ENCODE measurements at regions not wholly inside any gene's neighbourhood (a gene's known extent, or its start where the extent isn't known, plus 50 kb on each side); places are given as distances from the start of the nearest gene placed in this dataset.

DNA sequence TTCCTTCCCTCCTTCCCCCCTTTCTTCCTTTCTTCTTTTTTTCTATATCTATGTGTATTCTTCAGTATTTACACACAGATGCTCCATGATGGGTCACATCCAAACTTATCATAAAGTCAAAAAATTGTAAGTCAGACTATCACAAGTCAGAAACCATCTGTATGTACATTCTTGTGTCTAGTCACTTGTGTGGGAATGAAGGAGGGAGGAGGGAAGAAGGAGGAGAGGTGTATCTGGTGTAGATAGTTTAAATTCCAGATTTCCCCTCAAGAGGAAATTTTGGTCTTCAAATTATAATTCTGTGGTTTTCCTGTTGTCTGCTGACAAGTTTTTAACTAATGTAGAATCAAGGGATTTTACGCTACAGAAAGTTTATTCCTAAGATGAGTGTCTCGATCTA, 287.2 kb downstream of the ETV1 start:
- DNase-seq (ENCODE audit: low spot score) = peak; percentile 34
- H3K27me3 ChIP-seq (replicated peaks; ENCODE audit: insufficient read depth, low read depth, low read length, poor library complexity) = no peaks in the 10 kb centered on the region
- POLR2A ChIA-PET (ENCODE audit: low non-redundant PET) = no interaction called here
- no peak for TF ChIP-seq EZH2 (IDR thresholded peaks at IDR 0.05; ENCODE audit: borderline replicate concordance, low read depth, low read length, poor library complexity, severe bottlenecking)
- no peak overlapping the region for H3K4me3 ChIP-seq (ENCODE audit: low read depth, low read length, poor library complexity, severe bottlenecking)
- H3K4me1 ChIP-seq (ENCODE audit: insufficient read depth, low read length, poor library complexity, severe bottlenecking) = peaks cover 9% of the 10 kb centered on the region
- intact Hi-C loops (cut with micrococcal nuclease; ENCODE audit: unreplicated experiment) = no loop called here
- BruUV-seq (replicated peaks) = no TSS peak
- no peak overlapping the region for H3K27ac ChIP-seq (ENCODE audit: low read depth, low read length, poor library complexity, severe bottlenecking)
- no peaks in the 10 kb centered on the region for H3K36me3 ChIP-seq (ENCODE audit: insufficient read depth, low read length, poor library complexity, severe bottlenecking)
- CTCF ChIA-PET = no interaction called here
- H3K9me3 ChIP-seq (ENCODE audit: low read depth, low read length, poor library complexity, severe bottlenecking) = no peaks in the 10 kb centered on the region

DNA sequence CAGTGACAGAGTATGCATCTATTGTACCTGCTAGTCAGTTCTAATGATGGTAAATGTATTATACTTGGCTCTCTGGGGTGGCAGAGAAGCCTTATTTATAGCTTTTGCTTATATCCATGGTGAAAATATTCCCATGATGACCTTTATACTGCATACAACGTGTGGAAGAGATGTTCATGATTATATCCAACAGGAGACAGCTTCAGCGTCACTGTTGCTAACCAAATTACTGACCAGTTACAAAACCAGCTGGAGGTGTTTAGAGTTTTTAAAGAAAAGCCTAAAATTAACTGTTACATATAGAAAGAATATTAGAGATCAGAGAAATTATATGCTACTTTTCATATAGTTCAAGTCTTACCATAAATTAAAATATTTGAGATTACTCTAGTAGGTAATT, 280.8 kb downstream of the ETV1 start:
- ChIA-PET CTCF (no interaction called here), POLR2A (ENCODE audit: low non-redundant PET) (no interaction called here)
- TF ChIP-seq EZH2 (IDR thresholded peaks at IDR 0.05; ENCODE audit: borderline replicate concordance, low read depth, low read length, poor library complexity, severe bottlenecking) = no peak
- no peak for TF ChIP-seq CTCF (conservative IDR thresholded peaks at IDR 0.05; ENCODE audit: low read depth, low read length)
- Histone ChIP-seq H3K9me3 (ENCODE audit: low read depth, low read length, poor library complexity, severe bottlenecking) (no peaks in the 10 kb centered on the region), H3K36me3 (ENCODE audit: insufficient read depth, low read length, poor library complexity, severe bottlenecking) (no peaks in the 10 kb centered on the region), H3K4me1 (ENCODE audit: insufficient read depth, low read length, poor library complexity, severe bottlenecking) (no peaks in the 10 kb centered on the region), H3K27me3 (replicated peaks; ENCODE audit: insufficient read depth, low read depth, low read length, poor library complexity) (no peaks in the 10 kb centered on the region), H3K27ac (ENCODE audit: low read depth, low read length, poor library complexity, severe bottlenecking) (no peak overlapping the region), H3K4me3 (ENCODE audit: low read depth, low read length, poor library complexity, severe bottlenecking) (no peak overlapping the region)
- BruUV-seq (replicated peaks) = no TSS peak
- intact Hi-C loops (cut with micrococcal nuclease; ENCODE audit: unreplicated experiment) = no loop called here
- DNase-seq (ENCODE audit: low spot score) = no peak

GRCh38 chr7:13713092-13713491, 276.4 kb downstream of the ETV1 start:
- no peak for TF ChIP-seq CTCF (conservative IDR thresholded peaks at IDR 0.05; ENCODE audit: low read depth, low read length)
- Histone ChIP-seq H3K36me3 (ENCODE audit: insufficient read depth, low read length, poor library complexity, severe bottlenecking) (no peaks in the 10 kb centered on the region), H3K4me1 (ENCODE audit: insufficient read depth, low read length, poor library complexity, severe bottlenecking) (no peaks in the 10 kb centered on the region), H3K27me3 (replicated peaks; ENCODE audit: insufficient read depth, low read depth, low read length, poor library complexity) (no peaks in the 10 kb centered on the region), H3K27ac (ENCODE audit: low read depth, low read length, poor library complexity, severe bottlenecking) (no peak overlapping the region), H3K9me3 (ENCODE audit: low read depth, low read length, poor library complexity, severe bottlenecking) (no peaks in the 10 kb centered on the region), H3K4me3 (ENCODE audit: low read depth, low read length, poor library complexity, severe bottlenecking) (no peak overlapping the region)
- no TSS peak for BruUV-seq (replicated peaks)
- CTCF ChIA-PET = no interaction called here
- POLR2A ChIA-PET (ENCODE audit: low non-redundant PET) = no interaction called here
- DNase-seq (ENCODE audit: low spot score) = no peak
- intact Hi-C loops (cut with micrococcal nuclease; ENCODE audit: unreplicated experiment) = no loop called here

DNA sequence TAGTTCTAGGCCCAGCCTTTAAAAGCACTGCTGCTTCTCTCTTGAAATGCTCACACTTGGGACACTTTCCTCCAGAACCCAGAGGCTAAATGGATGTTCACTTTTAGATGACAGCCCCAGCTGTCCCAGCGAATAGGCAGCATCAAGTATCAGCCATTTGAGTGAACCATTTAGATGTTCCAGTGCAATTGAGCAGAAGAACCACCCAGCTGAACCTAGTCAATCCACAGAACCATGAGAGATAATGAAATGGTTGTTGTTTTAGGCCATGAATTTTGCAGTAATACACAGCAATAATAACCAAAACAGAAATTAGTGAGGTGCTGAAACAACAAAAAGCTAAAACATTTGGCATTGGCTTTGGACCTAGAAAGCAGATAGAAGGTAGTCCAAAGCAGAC, 273.9 kb downstream of the ETV1 start:
- BruUV-seq (replicated peaks) = no TSS peak
- Histone ChIP-seq H3K36me3 (ENCODE audit: insufficient read depth, low read length, poor library complexity, severe bottlenecking) (no peaks in the 10 kb centered on the region), H3K9me3 (ENCODE audit: low read depth, low read length, poor library complexity, severe bottlenecking) (no peaks in the 10 kb centered on the region), H3K27ac (ENCODE audit: low read depth, low read length, poor library complexity, severe bottlenecking) (no peak overlapping the region), H3K27me3 (replicated peaks; ENCODE audit: insufficient read depth, low read depth, low read length, poor library complexity) (no peaks in the 10 kb centered on the region), H3K4me1 (ENCODE audit: insufficient read depth, low read length, poor library complexity, severe bottlenecking) (no peaks in the 10 kb centered on the region), H3K4me3 (ENCODE audit: low read depth, low read length, poor library complexity, severe bottlenecking) (no peak overlapping the region)
- ChIA-PET POLR2A (ENCODE audit: low non-redundant PET) (no interaction called here), CTCF (no interaction called here)
- DNase-seq (ENCODE audit: low spot score) = no peak
- intact Hi-C loops (cut with micrococcal nuclease; ENCODE audit: unreplicated experiment) = no loop called here
- no peak for TF ChIP-seq EZH2 (IDR thresholded peaks at IDR 0.05; ENCODE audit: borderline replicate concordance, low read depth, low read length, poor library complexity, severe bottlenecking)
- no peak for TF ChIP-seq CTCF (conservative IDR thresholded peaks at IDR 0.05; ENCODE audit: low read depth, low read length)
